ENCODE measurements at regions not wholly inside any gene's neighbourhood (a gene's known extent, or its start where the extent isn't known, plus 50 kb on each side); places are given as distances from the start of the nearest gene placed in this dataset.

DNA sequence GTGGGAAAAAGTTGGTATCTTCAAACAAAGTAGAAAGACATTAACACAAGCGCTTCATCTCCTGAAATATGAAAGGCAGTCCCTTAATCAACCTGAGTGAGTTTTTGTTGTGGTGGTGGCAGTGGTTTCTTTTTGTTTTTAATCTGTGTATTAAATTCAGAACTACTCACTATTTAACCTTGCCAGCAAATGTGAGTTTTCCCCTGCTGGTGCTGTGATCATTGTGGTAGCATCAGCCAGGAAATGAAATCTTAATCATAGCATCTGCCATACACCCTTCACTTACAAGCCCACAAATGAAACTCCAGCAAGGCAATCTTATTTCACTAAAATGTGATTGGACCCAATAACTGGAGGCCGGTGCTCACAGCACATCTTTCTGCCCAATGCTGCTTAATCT lies 229.7 kb downstream of the SHOX2 start:
- TF ChIP-seq, protein P1, sequence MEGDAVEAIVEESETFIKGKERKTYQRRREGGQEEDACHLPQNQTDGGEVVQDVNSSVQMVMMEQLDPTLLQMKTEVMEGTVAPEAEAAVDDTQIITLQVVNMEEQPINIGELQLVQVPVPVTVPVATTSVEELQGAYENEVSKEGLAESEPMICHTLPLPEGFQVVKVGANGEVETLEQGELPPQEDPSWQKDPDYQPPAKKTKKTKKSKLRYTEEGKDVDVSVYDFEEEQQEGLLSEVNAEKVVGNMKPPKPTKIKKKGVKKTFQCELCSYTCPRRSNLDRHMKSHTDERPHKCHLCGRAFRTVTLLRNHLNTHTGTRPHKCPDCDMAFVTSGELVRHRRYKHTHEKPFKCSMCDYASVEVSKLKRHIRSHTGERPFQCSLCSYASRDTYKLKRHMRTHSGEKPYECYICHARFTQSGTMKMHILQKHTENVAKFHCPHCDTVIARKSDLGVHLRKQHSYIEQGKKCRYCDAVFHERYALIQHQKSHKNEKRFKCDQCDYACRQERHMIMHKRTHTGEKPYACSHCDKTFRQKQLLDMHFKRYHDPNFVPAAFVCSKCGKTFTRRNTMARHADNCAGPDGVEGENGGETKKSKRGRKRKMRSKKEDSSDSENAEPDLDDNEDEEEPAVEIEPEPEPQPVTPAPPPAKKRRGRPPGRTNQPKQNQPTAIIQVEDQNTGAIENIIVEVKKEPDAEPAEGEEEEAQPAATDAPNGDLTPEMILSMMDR (IDR thresholded peaks at IDR 0.05; ENCODE audit: low read length), result no peak
- no peak for TF ChIP-seq EZH2 (IDR thresholded peaks at IDR 0.05; ENCODE audit: borderline replicate concordance, low read length)
